ENCODE measurements at regions not wholly inside any gene's neighbourhood (a gene's known extent, or its start where the extent isn't known, plus 50 kb on each side); places are given as distances from the start of the nearest gene placed in this dataset.

DNA sequence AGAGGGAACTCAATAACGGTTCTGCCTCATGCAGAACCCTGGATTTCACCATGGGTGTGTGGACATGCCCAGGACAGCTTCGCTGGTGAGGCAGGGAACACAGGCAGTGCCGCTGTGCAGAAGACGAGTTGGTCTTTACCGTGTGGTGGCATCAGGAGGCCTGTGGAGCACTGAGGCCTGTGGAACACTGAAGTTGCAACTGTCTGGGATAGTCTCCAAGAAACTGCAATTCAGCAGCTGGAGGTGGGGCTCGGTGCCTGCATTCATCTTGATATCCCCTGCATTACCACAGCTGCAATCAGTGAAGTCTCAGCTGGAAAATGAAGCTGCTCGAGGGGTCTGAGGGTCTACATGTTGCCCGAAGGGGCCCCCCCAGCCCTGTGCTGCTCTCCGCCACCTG is 202.4 kb upstream of the CDH4 start:
- DNase-seq (ENCODE audit: low spot score) = no peak

- no peak for DNase-seq (ENCODE audit: low spot score)
Measured at GRCh38 chr20:61050336-61050890, 201.6 kb upstream of the CDH4 start.

DNA sequence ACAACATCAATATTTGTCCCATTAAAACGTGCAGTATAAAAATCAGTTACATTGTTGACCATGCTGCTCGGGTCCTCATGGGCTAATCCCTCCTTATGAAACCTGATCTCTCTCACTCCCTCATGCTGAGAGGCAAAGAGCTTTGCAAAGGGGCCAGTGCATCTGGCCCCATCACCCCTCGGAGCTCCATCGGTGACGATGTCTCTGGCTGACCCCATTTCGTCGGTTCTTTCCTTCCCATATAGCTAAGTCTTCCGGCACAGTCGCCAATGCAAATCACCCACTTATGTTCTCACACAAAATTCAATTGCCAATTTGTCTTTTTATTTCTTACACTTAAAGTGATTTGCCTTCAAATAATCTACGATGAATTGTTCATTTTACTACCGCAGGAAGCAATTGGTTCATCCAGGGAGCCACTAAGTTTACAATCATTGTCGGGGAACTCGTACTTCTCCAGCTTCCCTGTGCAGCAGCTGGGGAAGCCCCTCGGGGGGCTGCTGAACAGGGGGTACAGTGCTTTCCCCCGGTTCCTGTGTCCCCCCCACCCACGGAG is 199.8 kb upstream of the CDH4 start:
- DNase-seq (ENCODE audit: low spot score) = no peak

GRCh38 chr20:61052776-61053442 is 199.2 kb upstream of the CDH4 start:
- no peak for DNase-seq (ENCODE audit: low spot score)

- no peak for DNase-seq (ENCODE audit: low spot score)
Measured at GRCh38 chr20:61053487-61053886, 198.6 kb upstream of the CDH4 start.

- no peak for DNase-seq (ENCODE audit: low spot score)
Measured at GRCh38 chr20:61053889-61054288, 198.2 kb upstream of the CDH4 start.

GRCh38 chr20:61054411-61054810 is 197.7 kb upstream of the CDH4 start:
- DNase-seq (ENCODE audit: low spot score) = no peak

GRCh38 chr20:61055180-61056010 is 196.7 kb upstream of the CDH4 start:
- no peak for DNase-seq (ENCODE audit: low spot score)

- no peak for DNase-seq (ENCODE audit: low spot score)
Measured at GRCh38 chr20:61056116-61056515, 195.9 kb upstream of the CDH4 start.

DNA sequence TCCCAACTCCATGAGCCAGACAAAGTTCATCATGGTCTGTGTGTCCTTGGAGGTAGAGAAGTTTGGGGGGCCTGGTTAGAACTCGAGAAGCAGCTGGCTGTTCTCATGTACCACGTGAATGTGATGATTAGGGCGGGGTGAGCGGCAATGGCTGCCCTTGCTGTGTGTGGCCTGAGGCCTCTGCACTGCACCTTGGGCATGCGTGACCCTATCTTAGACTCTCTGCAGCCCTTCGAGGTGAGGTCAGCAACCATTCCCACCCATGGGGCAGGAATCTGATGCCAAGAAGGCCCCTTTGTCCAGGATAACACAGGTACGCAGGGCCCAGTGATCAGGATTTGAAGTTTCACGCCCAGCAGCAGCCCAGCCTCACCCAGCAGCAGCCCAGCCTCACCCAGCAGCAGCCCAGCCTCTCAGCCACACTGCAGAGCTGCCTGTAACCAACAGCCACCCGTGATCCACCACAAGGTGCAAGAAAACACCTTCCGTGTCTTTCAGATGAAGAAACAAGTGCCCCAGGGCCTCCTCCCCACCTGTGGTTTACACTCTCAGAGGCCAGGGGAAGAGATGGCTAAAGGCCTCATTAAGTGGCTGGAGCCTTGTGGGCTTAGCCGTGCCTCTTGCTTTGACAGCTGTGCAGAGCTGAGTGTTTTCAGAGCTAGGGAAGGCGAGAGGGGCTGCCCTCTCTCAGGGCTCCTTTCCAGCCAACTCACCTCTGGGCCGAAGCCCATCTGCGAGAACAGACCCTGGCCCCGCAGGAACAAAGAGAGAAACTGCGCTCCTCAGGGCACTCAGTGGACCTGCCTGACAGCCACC is 195.2 kb upstream of the CDH4 start:
- DNase-seq (ENCODE audit: low spot score) = no peak

DNA sequence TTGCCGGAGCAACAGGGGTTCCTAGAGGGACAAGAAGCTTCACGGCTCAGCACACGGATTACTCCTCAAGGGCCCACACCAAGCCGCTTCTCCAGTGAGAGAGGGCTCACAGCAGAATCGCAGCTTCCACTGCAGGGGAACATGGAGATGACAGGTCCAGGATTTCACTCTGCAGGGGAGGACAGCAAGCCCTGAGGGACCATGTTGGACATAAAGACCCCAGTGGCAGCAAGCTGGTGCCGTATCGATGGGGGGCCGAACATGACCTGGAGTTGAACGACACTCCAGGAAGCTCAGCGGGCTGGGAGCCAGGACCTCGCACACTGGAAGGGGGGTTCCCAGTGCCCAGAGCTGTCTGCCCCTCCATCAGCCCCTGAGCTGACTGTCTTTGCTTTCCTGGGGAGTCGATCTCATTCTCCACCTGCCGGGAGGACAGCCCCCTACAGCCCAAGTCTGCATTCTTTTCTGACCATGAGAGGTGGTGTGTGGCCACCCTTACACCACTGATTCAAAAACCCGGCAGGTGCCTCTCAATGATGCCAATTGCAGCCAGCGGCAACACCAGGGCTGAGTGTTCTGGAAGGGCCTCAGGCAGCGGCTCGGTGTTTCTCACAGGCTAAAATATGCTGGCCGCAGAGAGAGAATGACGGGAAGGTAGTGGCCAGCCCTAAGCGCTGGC is 194.5 kb upstream of the CDH4 start:
- no peak for DNase-seq (ENCODE audit: low spot score)

- DNase-seq (ENCODE audit: low spot score) = no peak
Measured at GRCh38 chr20:61061981-61062380, 190.1 kb upstream of the CDH4 start.

DNA sequence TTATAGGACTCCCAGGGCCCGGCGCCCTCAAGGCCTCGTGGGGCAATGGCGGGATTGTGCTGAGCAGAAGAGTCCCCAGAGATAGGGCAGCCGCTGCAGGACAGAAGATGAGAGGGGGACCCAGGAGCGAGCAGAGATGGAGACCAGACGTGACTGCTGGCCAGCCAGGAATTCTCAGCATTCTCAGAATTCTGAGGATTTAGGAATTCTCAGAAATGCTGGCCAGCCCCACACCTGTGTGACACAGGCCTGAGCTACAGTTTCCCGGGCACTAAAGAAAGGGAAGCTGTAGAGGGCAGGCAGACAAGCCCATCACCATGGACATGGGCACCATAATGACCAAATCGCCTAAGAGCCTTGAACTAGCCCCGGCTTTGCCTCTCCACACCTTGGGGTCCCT is 186.2 kb upstream of the CDH4 start:
- no peak for DNase-seq (ENCODE audit: low spot score)

DNA sequence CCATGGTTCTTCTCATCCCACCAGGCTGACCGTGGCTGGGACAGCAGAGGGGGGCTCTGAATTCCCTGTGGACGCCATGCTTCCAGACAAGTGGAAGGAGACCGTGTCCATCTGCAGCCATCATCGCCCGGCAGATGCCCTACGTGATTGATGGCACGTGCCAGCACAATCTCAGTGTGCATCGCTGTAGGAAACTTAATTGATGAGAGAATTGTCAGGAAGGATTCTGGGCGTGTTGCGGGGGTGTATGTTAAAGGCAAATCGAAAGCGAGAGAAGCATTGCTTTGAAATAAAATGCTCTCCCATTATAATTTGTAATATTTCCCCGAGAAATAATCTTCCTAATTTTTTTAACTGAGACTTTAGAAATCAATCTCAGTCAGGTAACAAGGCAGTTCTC is 185.5 kb upstream of the CDH4 start:
- no peak for DNase-seq (ENCODE audit: low spot score)

- DNase-seq (ENCODE audit: low spot score) = no peak
Measured at GRCh38 chr20:61067221-61067620, 184.8 kb upstream of the CDH4 start.

DNA sequence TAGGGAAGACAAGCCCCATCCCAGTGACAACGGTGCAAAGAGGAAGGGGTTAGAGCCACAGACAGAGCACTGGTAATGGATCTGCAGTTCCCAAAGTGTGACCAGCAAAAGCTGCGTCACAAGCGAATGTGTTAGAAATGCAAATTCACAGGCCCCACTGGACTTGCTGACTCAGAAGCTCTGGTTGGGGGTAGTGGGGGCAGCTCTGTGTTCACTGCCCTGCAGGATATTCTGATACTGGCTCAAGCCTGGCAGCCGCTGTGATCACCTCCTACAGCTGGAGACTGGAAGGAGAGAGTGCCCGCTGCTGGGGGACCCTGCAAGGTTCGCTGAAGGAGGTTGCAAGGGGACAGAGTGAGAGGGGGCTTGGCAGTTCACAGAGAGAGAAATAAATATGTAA is 179.7 kb upstream of the CDH4 start:
- no peak for DNase-seq (ENCODE audit: low spot score)

- no peak for DNase-seq (ENCODE audit: low spot score)
Measured at GRCh38 chr20:61073376-61073775, 178.7 kb upstream of the CDH4 start.

DNA sequence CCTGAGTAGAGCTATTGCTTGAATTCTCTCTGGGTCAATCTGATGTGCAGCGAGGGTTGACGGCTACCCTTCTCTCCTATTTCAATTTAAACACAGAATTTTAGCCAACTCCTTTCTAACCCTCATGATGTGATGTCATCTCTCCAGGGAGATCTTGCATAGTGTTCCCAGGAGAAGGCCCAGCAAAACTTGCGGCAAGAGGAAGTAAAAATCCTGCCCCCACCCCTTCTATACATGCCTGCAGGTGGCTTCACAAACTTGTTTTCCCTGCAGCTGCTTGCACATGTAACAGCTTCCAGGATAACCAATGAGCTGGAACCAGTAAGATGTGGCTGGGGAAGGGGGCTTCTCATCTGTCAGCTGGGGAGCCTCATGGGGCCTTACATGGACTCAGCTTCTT is 169.3 kb upstream of the CDH4 start:
- no peak for DNase-seq (ENCODE audit: low spot score)

DNA sequence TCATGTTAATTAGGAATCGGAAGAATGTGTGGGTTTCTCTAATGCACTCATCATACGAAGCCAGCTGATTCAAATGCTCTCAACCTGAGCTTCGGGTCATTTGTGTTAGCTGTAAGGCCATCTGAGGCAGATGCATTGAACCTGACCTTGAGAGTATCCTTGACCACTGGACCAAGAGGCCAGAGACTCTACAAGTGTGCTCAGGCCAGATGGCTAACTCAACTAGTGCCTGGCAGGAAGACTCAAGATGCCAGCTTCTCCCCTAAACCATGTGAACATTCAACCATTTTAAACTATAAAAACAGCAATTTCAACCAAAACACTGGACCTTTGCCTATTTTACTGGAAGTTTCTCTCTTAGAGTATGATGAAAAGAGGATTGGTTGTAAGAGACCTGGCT is 168.6 kb upstream of the CDH4 start:
- no peak for DNase-seq (ENCODE audit: low spot score)

- DNase-seq (ENCODE audit: low spot score) = no peak
Measured at GRCh38 chr20:61086031-61086430, 166.0 kb upstream of the CDH4 start.

- no peak for DNase-seq (ENCODE audit: low spot score)
Measured at GRCh38 chr20:61090541-61090940, 161.5 kb upstream of the CDH4 start.

- DNase-seq (ENCODE audit: low spot score) = no peak
Measured at GRCh38 chr20:61092251-61092650, 159.8 kb upstream of the CDH4 start.

Measured in AG08395 (cell line).